Cardiac septum (tissue), 1 donor: ENCODE measurements at regions not wholly inside any gene's neighbourhood (a gene's known extent, or its start where the extent isn't known, plus 50 kb on each side); places are given as distances from the start of the nearest gene placed in this dataset.

Experiments
- DNase-seq: peaks from one replicate; pipeline ENCODE4 v3.0.0-alpha.2; 2020; ENCODE audit warnings: low spot score
- intact Hi-C: fragments of 100-400 bp; cut with DNase I; formaldehyde crosslinking; loops from one replicate; pipeline ENCODE4 v1.14.0; 2022
- donor health status: DM: no; HTN: no; CAD: no.

GRCh38 chr3:113129168-113129567 is 82.2 kb upstream of the BOC start:
- DNase-seq, result no peak
- intact Hi-C loops, result no loop called here

GRCh38 chr3:113132571-113132996 is 78.8 kb upstream of the BOC start:
- intact Hi-C loops, result no loop called here

GRCh38 chr3:113133140-113133539 is 78.2 kb upstream of the BOC start:
- intact Hi-C loops, result loop anchor here (1.0 kb wide), 1 partner anchor 155 kb away; no protein-coding TSS in a partner anchor
- no peak for DNase-seq

More at GRCh38 chr3:113132571-113132996, 78.8 kb upstream of the BOC start:
- DNase-seq, result no peak

- intact Hi-C loops, result loop anchor here (1.0 kb wide), 1 partner anchor 151 kb away; no protein-coding TSS in a partner anchor
Observed at GRCh38 chr3:113136071-113136470, 75.3 kb upstream of the BOC start.

GRCh38 chr3:113136544-113136943 is 74.8 kb upstream of the BOC start:
- DNase-seq, result no peak
- intact Hi-C loops, result loop anchor here (1.0 kb wide), 1 partner anchor 151 kb away; no protein-coding TSS in a partner anchor

More at GRCh38 chr3:113136071-113136470, 75.3 kb upstream of the BOC start:
- DNase-seq, result no peak

GRCh38 chr3:113138839-113139743 is 72.3 kb upstream of the BOC start:
- intact Hi-C loops, result no loop called here
- no peak for DNase-seq

GRCh38 chr3:113140876-113141275 is 70.5 kb upstream of the BOC start:
- no peak for DNase-seq
- intact Hi-C loops, result loop anchor here (1.0 kb wide), 1 partner anchor 24 kb away; no protein-coding TSS in a partner anchor

GRCh38 chr3:113141543-113141942 is 69.8 kb upstream of the BOC start:
- DNase-seq, result no peak
- intact Hi-C loops, result no loop called here

GRCh38 chr3:113142476-113142875 is 68.9 kb upstream of the BOC start:
- intact Hi-C loops, result no loop called here
- DNase-seq, result no peak

GRCh38 chr3:113143353-113143752 is 68.0 kb upstream of the BOC start:
- DNase-seq, result no peak
- intact Hi-C loops, result no loop called here

GRCh38 chr3:113147681-113148261 is 63.6 kb upstream of the BOC start:
- intact Hi-C loops, result loop anchor here (5.0 kb wide), 1 partner anchor 95 kb away; no protein-coding TSS in a partner anchor
- DNase-seq, result no peak

GRCh38 chr3:113148284-113148683 is 63.1 kb upstream of the BOC start:
- no peak for DNase-seq

GRCh38 chr3:113150250-113150649 is 61.1 kb upstream of the BOC start:
- no peak for DNase-seq
- intact Hi-C loops, result loop anchor here (5.0 kb wide), 2 partner anchors 62 to 92 kb away; partner anchors contain the start of gene BOC

More at GRCh38 chr3:113148284-113148683, 63.1 kb upstream of the BOC start:
- intact Hi-C loops, result loop anchor here (5.0 kb wide), 1 partner anchor 96 kb away; no protein-coding TSS in a partner anchor

GRCh38 chr3:113151461-113152031 is 59.8 kb upstream of the BOC start:
- intact Hi-C loops, result loop anchor here (5.0 kb wide), 2 partner anchors 61 to 91 kb away; partner anchors contain the start of gene BOC

GRCh38 chr3:113152849-113153248 is 58.5 kb upstream of the BOC start:
- intact Hi-C loops, result loop anchor here (5.0 kb wide), 2 partner anchors 59 to 89 kb away; partner anchors contain the start of gene BOC
- no peak for DNase-seq

More at GRCh38 chr3:113151461-113152031, 59.8 kb upstream of the BOC start:
- DNase-seq, result no peak

GRCh38 chr3:113153499-113154107 is 57.8 kb upstream of the BOC start:
- intact Hi-C loops, result loop anchor here (5.0 kb wide), 2 partner anchors 59 to 89 kb away; partner anchors contain the start of gene BOC
- DNase-seq, result no peak

GRCh38 chr3:113156816-113157333 is 54.5 kb upstream of the BOC start:
- intact Hi-C loops, result no loop called here

GRCh38 chr3:113157408-113158030 is 53.8 kb upstream of the BOC start:
- DNase-seq, result no peak
- intact Hi-C loops, result no loop called here

More at GRCh38 chr3:113156816-113157333, 54.5 kb upstream of the BOC start:
- no peak for DNase-seq

GRCh38 chr3:113158171-113158570 is 53.2 kb upstream of the BOC start:
- DNase-seq, result no peak
- intact Hi-C loops, result no loop called here
